NCI-H510A (cell line): ENCODE measurements at regions not wholly inside any gene's neighbourhood (a gene's known extent, or its start where the extent isn't known, plus 50 kb on each side); places are given as distances from the start of the nearest gene placed in this dataset.
"Not testable (repeated sequence)": the region's sequence is repeated elsewhere in the genome, so short reads cannot be mapped to it uniquely, and the experiment has no call there.

Experiments
- DNase-seq: peaks from one replicate; lab custom pipeline; 2025; lab: John Stamatoyannopoulos, UW

DNA sequence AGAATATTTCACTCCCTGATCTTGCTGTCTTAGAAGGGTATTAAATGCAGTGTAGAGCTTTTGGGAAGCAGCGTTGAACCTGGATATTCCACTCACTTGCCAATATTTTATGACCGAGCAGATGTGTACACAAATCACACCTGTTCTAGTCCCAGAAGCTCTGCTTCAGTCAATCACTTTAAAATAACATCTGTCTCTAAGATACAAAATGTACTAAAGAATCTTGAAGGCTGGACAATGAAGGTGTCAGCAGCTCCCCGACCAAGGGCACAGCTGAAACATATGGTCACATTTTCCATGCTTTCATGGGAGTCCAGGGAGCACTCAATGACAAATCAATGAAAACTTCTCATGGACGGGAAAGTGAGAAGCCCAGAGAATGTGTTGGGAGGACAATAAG, 668.3 kb downstream of the PRIM2 start:
- DNase-seq, result not testable (repeated sequence)

DNA sequence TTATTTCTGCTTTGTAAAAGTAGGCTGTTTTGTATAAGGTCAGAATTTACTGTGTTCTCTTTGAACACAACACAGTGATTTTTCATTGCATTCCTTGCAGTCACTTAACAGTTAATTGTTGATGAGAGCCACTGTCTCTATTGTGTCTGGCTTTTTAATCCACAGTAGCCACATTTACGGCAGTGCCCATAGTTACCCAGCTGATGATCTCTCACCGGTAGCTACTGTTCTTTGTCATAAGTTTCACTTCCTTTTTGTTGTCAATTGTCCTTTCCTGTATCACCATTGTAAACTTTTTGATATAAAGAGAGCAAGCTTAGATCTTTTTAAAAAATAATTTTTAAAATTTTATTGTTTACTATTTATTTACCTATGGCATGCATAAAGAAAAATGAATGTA, 669.2 kb downstream of the PRIM2 start:
- DNase-seq, result not testable (repeated sequence)

DNA sequence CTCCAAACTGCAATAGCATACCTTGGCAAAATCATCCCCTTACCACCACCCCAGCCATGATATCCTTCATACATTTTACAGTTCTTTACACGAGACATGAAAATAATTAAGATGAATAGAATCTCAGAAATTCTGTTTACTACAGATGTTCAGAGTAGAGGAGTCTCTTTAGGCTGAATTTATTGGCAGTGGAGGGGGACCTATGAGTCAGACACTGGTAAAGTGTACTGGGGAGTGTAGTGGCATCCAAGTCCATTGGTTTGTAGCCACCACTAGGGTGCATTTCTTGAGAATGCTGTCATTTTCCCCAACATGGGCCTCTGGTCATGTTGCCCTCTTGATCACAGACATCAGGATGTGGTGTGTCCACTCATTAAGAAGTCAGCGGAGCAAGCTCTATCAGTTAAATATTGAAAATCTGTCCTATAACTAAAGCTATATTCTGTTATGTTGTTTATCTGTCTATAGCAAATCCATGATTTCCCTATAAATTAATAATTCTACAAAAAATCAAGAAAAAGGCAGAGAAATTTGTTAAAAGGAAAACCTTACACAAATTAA, 672.2 kb downstream of the PRIM2 start:
- not testable (repeated sequence) for DNase-seq

DNA sequence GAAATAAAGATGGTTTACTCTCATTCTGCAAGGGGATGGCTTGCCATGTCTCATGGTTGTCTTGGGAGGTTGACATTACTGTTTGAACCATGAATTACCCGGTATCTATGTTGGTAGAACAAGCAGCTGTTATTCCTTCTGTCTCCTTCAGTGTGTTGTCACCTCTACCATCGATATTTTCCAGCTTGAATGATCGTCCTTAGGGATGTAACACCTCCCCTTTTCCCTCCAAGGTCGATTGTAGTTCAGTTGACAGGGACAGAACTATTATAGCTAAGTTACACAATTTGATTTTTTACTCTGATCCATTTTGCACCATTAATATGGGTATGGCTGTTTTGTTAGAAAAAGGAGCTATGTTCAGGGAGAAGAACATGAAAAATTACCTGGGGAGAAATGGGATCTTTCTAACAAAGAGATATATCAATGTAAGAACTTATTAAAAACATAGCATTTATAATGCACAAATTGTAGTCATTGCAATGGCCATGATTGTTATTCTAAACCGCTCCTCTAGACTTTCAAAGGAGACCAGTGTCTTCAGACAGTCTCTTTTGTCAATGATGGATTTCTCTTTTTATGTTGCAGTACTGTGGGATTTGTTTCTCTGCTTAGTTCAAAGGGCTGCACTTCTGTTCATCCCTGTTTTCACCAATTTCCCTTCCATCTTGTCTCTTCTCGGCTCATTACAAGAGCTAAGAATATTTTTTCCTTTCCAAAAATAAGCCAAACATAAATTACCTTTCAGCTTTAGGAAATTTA, 681.6 kb downstream of the PRIM2 start:
- DNase-seq, result not testable (repeated sequence)

- DNase-seq, result not testable (repeated sequence)
These were observed 682.8 kb downstream of the PRIM2 start for GRCh38 chr6:58000233-58000632.

- DNase-seq, result not testable (repeated sequence)
These were observed 686.2 kb downstream of the PRIM2 start for GRCh38 chr6:58003417-58004167.

DNA sequence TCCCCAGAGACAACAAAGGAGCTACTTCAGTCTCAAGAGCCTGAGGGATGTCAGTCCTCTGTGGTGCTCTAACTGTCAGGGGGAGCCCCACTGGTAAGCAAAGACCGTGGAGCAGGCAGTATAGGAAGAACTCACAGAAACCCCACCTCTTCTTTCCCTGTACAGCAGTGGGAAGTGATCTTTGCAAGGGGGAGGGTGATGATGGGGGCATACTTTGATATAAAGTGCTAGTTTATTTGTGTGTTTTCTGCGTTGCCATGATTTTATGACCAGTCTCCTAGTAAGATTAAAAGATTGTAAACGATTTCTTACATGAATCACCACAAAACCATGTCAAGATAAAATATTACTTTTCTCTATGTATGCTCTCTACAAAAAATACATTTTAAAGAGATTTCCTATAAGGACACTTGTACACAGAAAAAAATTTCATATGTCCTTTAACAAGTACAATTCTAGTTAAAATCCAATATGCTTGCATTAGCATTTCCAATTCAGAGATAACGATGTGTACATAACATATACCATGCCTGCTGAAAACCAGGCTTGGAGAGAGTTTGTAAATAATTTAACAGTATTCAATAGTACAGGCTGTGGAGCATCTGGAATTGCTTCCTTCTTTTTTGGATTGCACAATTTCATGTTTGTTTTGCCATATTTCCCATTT, 690.0 kb downstream of the PRIM2 start:
- DNase-seq, result not testable (repeated sequence)

DNA sequence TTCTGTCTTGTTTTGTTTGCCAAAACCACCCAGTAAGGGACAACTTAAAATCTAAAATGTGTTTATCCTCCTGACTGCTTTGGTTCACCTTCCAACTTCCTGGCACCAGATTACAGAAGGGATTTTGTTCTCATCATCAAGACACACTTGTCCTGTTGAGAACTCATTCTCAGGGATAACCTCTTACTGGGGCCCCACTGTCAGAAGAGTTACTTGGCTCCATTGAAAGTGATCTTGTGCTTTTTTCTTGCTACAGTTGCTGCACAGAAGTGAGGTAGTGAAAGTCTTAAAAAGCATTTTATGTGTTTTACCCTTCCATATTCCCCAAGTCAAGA, 690.5 kb downstream of the PRIM2 start:
- DNase-seq, result not testable (repeated sequence)

GRCh38 chr6:58011954-58012600, 694.6 kb downstream of the PRIM2 start:
- not testable (repeated sequence) for DNase-seq

GRCh38 chr6:58016614-58017013, 699.2 kb downstream of the PRIM2 start:
- DNase-seq, result not testable (repeated sequence)

DNA sequence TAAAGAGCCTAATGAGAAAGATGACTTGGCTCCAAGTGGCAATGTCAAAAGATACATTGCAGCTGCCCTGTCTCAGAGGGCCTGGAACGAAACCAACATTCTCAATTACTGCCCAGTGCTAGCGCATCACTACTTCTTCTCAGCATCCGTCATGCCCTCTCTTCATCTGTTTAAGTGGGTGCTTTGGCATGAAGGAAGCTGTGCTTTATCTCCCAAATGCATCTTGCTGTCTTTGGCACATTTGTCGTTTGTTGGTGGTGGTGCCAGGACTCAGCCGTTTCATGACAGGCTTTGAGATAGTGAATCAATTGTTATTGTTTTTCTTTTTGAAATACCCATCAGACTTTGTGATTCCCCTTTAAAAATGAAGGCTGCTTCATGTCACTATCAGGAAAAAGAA, 710.8 kb downstream of the PRIM2 start:
- not testable (repeated sequence) for DNase-seq

GRCh38 chr6:58038213-58038612, 720.8 kb downstream of the PRIM2 start:
- not testable (repeated sequence) for DNase-seq

DNA sequence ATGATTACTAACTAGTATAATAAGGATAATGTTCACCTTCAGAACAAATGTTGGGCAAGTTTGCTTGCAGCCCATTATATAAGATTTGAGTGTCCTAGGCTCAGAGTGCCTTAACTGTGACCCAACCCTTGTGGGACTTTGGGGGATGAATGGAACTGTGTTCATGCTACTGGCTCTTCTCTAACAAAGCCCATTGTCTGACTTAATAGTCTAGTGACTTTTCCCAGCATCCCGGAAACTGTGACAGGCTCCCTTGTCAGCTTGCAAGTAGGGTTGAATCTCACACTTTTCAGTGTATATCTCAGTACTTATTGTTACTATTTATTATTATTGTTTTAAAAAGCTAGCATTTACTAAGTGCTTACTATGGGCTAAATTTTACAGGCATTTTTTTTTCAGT, 729.2 kb downstream of the PRIM2 start:
- DNase-seq, result not testable (repeated sequence)

DNA sequence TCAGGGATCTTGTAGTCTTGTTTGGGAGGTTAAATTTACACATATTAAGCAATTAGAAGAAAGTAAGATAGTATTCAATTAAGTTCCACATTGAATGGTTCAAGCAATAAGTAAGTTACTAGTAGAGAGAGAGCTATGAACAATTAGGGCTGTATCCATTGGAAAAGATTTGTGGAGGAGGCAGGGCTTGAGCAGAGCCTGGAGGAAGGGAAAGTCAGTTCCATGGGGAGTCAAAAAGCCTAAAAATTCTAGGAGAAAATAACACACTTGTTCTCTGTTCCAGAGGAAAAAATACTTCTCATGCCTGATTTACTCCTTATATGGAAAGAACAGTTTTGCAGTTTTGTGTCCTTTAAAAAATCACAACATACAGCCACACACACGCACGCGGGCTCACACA, 730.0 kb downstream of the PRIM2 start:
- not testable (repeated sequence) for DNase-seq

DNA sequence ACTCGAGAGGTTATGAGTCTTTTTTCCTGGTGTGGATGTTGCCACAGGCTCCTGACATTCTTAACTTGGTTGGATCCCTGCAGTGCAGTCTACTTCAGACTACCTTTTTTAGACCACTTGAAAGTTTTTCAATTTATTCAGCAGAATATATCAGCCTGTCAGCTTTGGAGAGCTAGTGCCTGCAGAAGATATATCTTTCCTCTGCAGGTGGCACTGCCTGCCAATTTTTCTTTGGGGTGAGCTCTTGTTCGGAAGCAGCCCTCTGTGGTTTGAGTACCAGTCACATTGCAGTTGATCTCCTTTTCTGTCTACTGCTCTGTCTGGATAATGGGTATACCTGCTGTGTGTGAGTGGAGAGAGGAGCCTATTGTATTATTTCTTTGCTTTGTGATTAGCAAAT, 730.4 kb downstream of the PRIM2 start:
- not testable (repeated sequence) for DNase-seq

DNA sequence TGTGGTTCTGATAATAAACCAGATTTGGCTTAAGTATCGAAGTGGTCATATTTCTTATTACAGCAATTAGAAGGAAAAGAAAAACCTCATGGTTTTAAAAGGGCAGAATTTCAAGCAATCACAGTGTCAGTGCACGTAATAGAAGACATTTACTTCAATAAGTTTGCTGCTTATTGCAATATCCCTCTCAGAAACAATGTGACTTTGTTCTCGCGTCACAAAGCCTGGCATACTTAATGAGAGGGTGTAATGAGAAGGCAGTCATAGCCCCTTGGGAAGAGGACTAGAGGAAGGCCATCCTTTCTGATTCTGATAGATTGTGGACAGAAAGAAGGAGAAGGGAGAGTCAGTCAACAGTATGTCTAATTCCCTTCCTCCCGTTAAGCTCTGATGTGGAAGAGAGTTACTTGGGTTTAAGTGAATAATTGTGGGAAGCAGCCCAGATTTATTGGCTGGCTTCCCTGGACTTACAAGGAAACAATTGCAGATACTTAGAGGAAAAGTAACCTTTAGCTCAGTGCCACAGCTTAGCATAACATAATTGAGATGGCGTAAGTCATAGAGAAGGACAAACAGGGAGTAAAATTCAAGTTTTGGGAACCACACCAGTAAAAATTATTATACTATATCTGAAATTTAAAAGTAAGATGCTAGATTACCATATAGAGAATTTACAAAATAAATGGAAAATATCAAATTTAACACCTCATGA, 738.2 kb downstream of the PRIM2 start:
- not testable (repeated sequence) for DNase-seq

- DNase-seq, result not testable (repeated sequence)
These were observed 742.3 kb downstream of the PRIM2 start for GRCh38 chr6:58059701-58060100.

DNA sequence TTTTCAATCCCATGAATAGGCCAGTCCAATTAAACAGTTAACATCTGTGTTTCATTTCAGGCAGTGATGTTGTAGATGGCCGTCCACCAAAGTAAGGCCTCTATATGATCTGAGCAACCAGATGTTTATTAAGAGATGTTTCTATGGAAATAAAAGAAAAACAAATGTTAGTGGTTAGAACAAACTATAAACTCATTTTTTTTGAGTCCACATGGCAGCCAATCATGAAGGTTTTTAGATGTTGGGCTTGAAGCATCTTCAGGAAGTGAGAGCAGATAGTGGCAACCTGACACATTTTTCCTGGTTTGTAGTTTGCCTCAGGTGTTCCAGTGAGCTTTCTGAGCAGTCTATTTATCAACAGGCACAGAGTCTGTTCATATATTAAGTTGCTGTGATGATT, 746.1 kb downstream of the PRIM2 start:
- DNase-seq, result not testable (repeated sequence)

- DNase-seq, result not testable (repeated sequence)
These were observed 750.6 kb downstream of the PRIM2 start for GRCh38 chr6:58067867-58068548.

- DNase-seq, result no peak
These were observed 755.8 kb downstream of the PRIM2 start for GRCh38 chr6:58073263-58073662.

DNA sequence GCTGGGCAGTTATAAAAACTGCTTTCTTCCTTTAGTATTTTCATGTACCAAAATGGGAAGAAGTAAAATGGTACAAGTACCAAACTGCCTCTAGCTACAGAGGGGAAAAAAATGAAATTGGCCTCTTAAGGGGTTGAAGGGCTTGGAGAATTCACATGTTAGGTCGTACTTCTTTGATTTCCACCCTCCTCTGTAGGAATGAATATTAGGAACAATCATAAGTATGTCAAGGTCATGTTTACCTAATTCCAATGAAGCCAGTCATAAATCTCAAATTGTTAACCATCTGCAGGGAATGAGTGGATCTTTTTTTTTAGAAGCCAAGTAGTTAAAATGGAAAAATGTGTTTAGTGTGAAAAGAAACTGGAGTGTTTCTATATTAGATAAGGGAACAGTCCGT, 772.6 kb downstream of the PRIM2 start:
- not testable (repeated sequence) for DNase-seq
